G401 (cell line): ENCODE measurements at regions not wholly inside any gene's neighbourhood (a gene's known extent, or its start where the extent isn't known, plus 50 kb on each side); places are given as distances from the start of the nearest gene placed in this dataset.
"Not testable (repeated sequence)": the region's sequence is repeated elsewhere in the genome, so short reads cannot be mapped to it uniquely, and the experiment has no call there.

Experiments used
- DNase-seq: peaks from one replicate; pipeline ENCODE4 v3.0.0-alpha.2; 2015; ENCODE audit warnings: low spot score
- in situ Hi-C: cut with HindIII; loops from 2 replicates; pipeline ENCODE4 v1.10.0; 2016; ENCODE audit warnings: low sequenced_read_pairs, mixed read lengths

GRCh38 chr12:107493135-107493494, 192.5 kb upstream of the PWP1 start:
- no peak for DNase-seq
- in situ Hi-C loops = no loop called here

- in situ Hi-C loops = no loop called here
- DNase-seq = peak; percentile 34
Measured at GRCh38 chr12:107493666-107494065, 191.9 kb upstream of the PWP1 start.

GRCh38 chr12:107494331-107494730, 191.3 kb upstream of the PWP1 start:
- in situ Hi-C loops = no loop called here
- DNase-seq = no peak

GRCh38 chr12:107495604-107496003, 190.0 kb upstream of the PWP1 start:
- DNase-seq = no peak
- in situ Hi-C loops = no loop called here

- in situ Hi-C loops = no loop called here
- DNase-seq = no peak
Measured at GRCh38 chr12:107497231-107497630, 188.4 kb upstream of the PWP1 start.

- in situ Hi-C loops = no loop called here
- DNase-seq = no peak
Measured at GRCh38 chr12:107500307-107500706, 185.3 kb upstream of the PWP1 start.

GRCh38 chr12:107501681-107502080, 183.9 kb upstream of the PWP1 start:
- in situ Hi-C loops = no loop called here
- DNase-seq = no peak

- in situ Hi-C loops = no loop called here
- DNase-seq = no peak
Measured at GRCh38 chr12:107503129-107503855, 182.3 kb upstream of the PWP1 start.

GRCh38 chr12:107503887-107504885, 181.4 kb upstream of the PWP1 start:
- no peak for DNase-seq
- in situ Hi-C loops = no loop called here

- in situ Hi-C loops = no loop called here
- no peak for DNase-seq
Measured at GRCh38 chr12:107509421-107509820, 176.2 kb upstream of the PWP1 start.

- DNase-seq = no peak
- in situ Hi-C loops = no loop called here
Measured at GRCh38 chr12:107510211-107510610, 175.4 kb upstream of the PWP1 start.

- no peak for DNase-seq
- in situ Hi-C loops = no loop called here
Measured at GRCh38 chr12:107511292-107511691, 174.3 kb upstream of the PWP1 start.

- in situ Hi-C loops = no loop called here
- no peak for DNase-seq
Measured at GRCh38 chr12:107512391-107512790, 173.2 kb upstream of the PWP1 start.

- in situ Hi-C loops = no loop called here
- DNase-seq = no peak
Measured at GRCh38 chr12:107513184-107513583, 172.4 kb upstream of the PWP1 start.

- DNase-seq = no peak
- in situ Hi-C loops = no loop called here
Measured at GRCh38 chr12:107513636-107514400, 171.8 kb upstream of the PWP1 start.

GRCh38 chr12:107514887-107515445, 170.6 kb upstream of the PWP1 start:
- in situ Hi-C loops = no loop called here
- no peak for DNase-seq

GRCh38 chr12:107515446-107515958, 170.1 kb upstream of the PWP1 start:
- in situ Hi-C loops = no loop called here
- no peak for DNase-seq

GRCh38 chr12:107517816-107518215, 167.8 kb upstream of the PWP1 start:
- DNase-seq, in situ Hi-C loops: not testable (repeated sequence)

GRCh38 chr12:107518868-107519267, 166.7 kb upstream of the PWP1 start:
- DNase-seq = no peak
- in situ Hi-C loops = no loop called here
